Trophoblast cell (in vitro differentiated cells and primary cell): ENCODE measurements at regions not wholly inside any gene's neighbourhood (a gene's known extent, or its start where the extent isn't known, plus 50 kb on each side); places are given as distances from the start of the nearest gene placed in this dataset.

Experiments used
- DNase-seq, 2 donors: peaks; one replicate each; pipeline ENCODE4 v3.0.0-alpha.2; 2016
- H2AFZ ChIP-seq: 2 replicates; pipeline ENCODE4 v1.6.1; 2013; ENCODE audit warnings: low read length, moderate library complexity, mild to moderate bottlenecking; ENCODE audit not compliant: insufficient read depth, poor library complexity
- H2AK5ac ChIP-seq: 2 replicates; pipeline ENCODE4 v1.6.1; 2013; ENCODE audit warnings: mild to moderate bottlenecking, low read length
- H2BK120ac ChIP-seq: 2 replicates; pipeline ENCODE4 v1.6.1; 2013; ENCODE audit warnings: low read length, mild to moderate bottlenecking, moderate library complexity; ENCODE audit not compliant: insufficient read depth, poor library complexity
- H2BK12ac ChIP-seq: 2 replicates; pipeline ENCODE4 v1.6.1; 2013; ENCODE audit warnings: mild to moderate bottlenecking, low read length, moderate library complexity
- H2BK5ac ChIP-seq: 2 replicates; pipeline ENCODE4 v1.6.1; 2013; ENCODE audit warnings: low read length, low read depth, moderate library complexity, mild to moderate bottlenecking; ENCODE audit not compliant: poor library complexity
- H3K14ac ChIP-seq: 2 replicates; pipeline ENCODE4 v1.6.1; 2013; ENCODE audit warnings: mild to moderate bottlenecking, low read length
- H3K18ac ChIP-seq: 2 replicates; pipeline ENCODE4 v1.6.1; 2013; ENCODE audit warnings: mild to moderate bottlenecking, low read length
- H3K23ac ChIP-seq: 2 replicates; pipeline ENCODE4 v1.6.1; 2013; ENCODE audit warnings: low read length
- H3K27ac ChIP-seq: 2 replicates; pipeline ENCODE4 v1.5.1; 2013; ENCODE audit warnings: low read depth, mild to moderate bottlenecking, inconsistent platforms, low read length, moderate library complexity
- H3K27me3 ChIP-seq: 2 replicates; pipeline ENCODE4 v1.6.1; 2013; ENCODE audit warnings: inconsistent platforms, mild to moderate bottlenecking, low read length, moderate library complexity; ENCODE audit not compliant: insufficient read depth
- H3K36me3 ChIP-seq, 2 experiments: 1 replicate in 1 of 2; 2 replicates in 1 of 2; pipeline ENCODE4 v1.6.1; 2013; ENCODE audit warnings: low read length in 2 of 2, mild to moderate bottlenecking in 2 of 2, moderate library complexity in 1 of 2; ENCODE audit not compliant: insufficient read depth in 2 of 2, control insufficient read depth in 1 of 2
- H3K4ac ChIP-seq: 2 replicates; pipeline ENCODE4 v1.6.1; 2013; ENCODE audit warnings: low read depth, mild to moderate bottlenecking, low read length, moderate library complexity
- H3K4me1 ChIP-seq, 2 experiments: 1 replicate in 1 of 2; 2 replicates in 1 of 2; pipeline ENCODE4 v1.6.1; 2013; ENCODE audit warnings: low read length in 2 of 2, mild to moderate bottlenecking in 2 of 2, moderate library complexity in 1 of 2; ENCODE audit not compliant: insufficient read depth in 2 of 2, control insufficient read depth in 1 of 2
- H3K4me2 ChIP-seq: 2 replicates; pipeline ENCODE4 v1.6.1; 2013; ENCODE audit warnings: inconsistent platforms, mild to moderate bottlenecking, low read length, moderate library complexity
- H3K4me3 ChIP-seq: 2 replicates; pipeline ENCODE4 v1.5.1; 2013; ENCODE audit warnings: mild to moderate bottlenecking, low read depth, low read length, inconsistent platforms
- H3K79me1 ChIP-seq: one replicate; pipeline ENCODE4 v1.6.1; 2013; ENCODE audit warnings: low read length
- H3K79me2 ChIP-seq: 2 replicates; pipeline ENCODE4 v1.6.1; 2013; ENCODE audit warnings: low read length, mild to moderate bottlenecking; ENCODE audit not compliant: control insufficient read depth, insufficient read depth, poor library complexity
- H3K9ac ChIP-seq: 2 replicates; pipeline ENCODE4 v1.6.1; 2013; ENCODE audit warnings: mild to moderate bottlenecking, low read length
- H3K9me3 ChIP-seq: 2 replicates; pipeline ENCODE4 v1.6.1; 2013; ENCODE audit warnings: low read depth, mild to moderate bottlenecking, control low read depth, inconsistent platforms, low read length; ENCODE audit not compliant: insufficient read depth
- H4K12ac ChIP-seq: 2 replicates; pipeline ENCODE4 v1.6.1; 2013; ENCODE audit warnings: low read depth, mild to moderate bottlenecking, low read length, moderate library complexity
- H4K8ac ChIP-seq: 2 replicates; pipeline ENCODE4 v1.6.1; 2013; ENCODE audit warnings: low read depth, mild to moderate bottlenecking, low read length, moderate library complexity
- H4K91ac ChIP-seq: one replicate; pipeline ENCODE4 v1.6.1; 2013; ENCODE audit warnings: low read depth, mild to moderate bottlenecking, low read length, moderate library complexity
- WGBS: extraction: QIAGEN DNeasy Blood & Tissue Kit; methylation state at CpG from one replicate; pipeline ENCODE4 v1.1.7; 2013; ENCODE audit warnings: missing lambda C conversion rate; ENCODE audit not compliant: insufficient read length, insufficient coverage; ENCODE audit errors: extremely low coverage; 5-methylcytosine and 5-hydroxymethylcytosine counted together

DNA sequence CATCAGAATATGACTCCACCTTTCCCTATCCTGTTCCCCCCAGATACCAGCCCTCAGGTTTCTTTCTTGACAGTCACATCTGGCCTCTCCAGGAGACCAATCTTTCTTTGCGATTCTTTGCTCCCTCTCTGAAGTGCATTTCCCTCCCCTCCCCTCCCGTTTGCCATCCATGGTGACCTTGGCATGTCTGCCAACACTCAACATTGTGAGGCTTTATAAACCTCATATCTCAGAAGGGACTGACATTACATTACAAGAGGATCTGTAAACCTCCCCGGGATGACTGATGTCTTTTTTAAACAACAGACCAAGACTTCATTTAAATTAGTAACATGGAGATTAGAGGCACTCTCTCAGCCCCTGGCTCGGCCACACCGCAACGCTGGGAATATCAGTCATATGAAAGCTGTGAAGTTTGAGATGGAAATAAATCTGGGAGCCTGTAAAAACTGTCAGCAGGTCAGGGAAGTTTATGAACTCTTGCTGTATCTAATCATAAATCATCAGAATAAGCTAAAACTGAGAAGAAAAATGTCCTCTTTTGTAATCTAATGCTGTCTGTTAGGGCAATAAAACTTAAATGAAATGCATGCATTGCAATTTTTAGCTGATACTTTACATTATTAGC lies 401.7 kb upstream of the PROX1 start:
- no peak for DNase-seq
- no peaks in the 10 kb centered on the region for H3K79me2 ChIP-seq
- H3K14ac ChIP-seq = no peak overlapping the region
- H4K12ac ChIP-seq = no peak overlapping the region
- no peak overlapping the region for H2AK5ac ChIP-seq
- H3K18ac ChIP-seq = no peak overlapping the region
- H2BK120ac ChIP-seq = no peak overlapping the region
- no peaks in the 10 kb centered on the region for H3K27me3 ChIP-seq
- H3K4me2 ChIP-seq = no peak overlapping the region
- no peak overlapping the region for H4K91ac ChIP-seq
- H3K9ac ChIP-seq = no peak overlapping the region
- no peak overlapping the region for H2BK5ac ChIP-seq
- H4K8ac ChIP-seq = no peak overlapping the region
- no peak overlapping the region for H2BK12ac ChIP-seq
- H3K79me1 ChIP-seq = no peaks in the 10 kb centered on the region
- no peak overlapping the region for H3K4me3 ChIP-seq
- no peak overlapping the region for H2AFZ ChIP-seq
- no peak overlapping the region for H3K4ac ChIP-seq
- H3K27ac ChIP-seq = no peak overlapping the region
- H3K9me3 ChIP-seq = no peaks in the 10 kb centered on the region
- no peaks in the 10 kb centered on the region for H3K4me1 ChIP-seq
- no peaks in the 10 kb centered on the region for H3K36me3 ChIP-seq
- no peak overlapping the region for H3K23ac ChIP-seq
- WGBS = no CpG with 5 or more reads among the region's 6 CpGs

DNA sequence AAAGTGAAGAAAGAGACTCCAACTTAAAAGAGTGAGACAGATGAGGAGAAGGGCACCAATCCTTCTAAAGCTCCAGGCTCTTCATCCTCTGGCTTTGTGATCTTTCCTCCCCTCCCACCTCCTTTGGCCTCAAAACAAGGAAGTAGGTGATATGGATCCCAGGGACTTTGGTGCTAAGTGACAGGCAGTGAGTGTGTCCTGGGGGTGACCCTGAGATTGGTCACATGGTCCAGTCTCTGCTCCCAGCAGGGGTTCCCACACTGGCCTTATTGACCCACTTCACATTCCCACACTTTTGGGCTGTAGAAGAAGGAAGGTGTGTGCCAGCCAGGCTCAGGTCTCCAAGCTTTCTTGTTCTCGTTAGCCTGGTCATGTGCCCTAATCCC lies 401.2 kb upstream of the PROX1 start:
- Histone ChIP-seq H3K9me3 (no peaks in the 10 kb centered on the region), H3K4me2 (no peak overlapping the region), H3K79me1 (no peaks in the 10 kb centered on the region), H2BK5ac (no peak overlapping the region), H3K27ac (no peak overlapping the region), H2AFZ (no peak overlapping the region), H3K27me3 (no peaks in the 10 kb centered on the region), H3K9ac (no peak overlapping the region), H3K36me3 (no peaks in the 10 kb centered on the region), H3K79me2 (no peaks in the 10 kb centered on the region), H4K8ac (no peak overlapping the region), H4K91ac (no peak overlapping the region), H3K4ac (no peak overlapping the region), H3K4me1 (no peaks in the 10 kb centered on the region), H3K14ac (no peak overlapping the region), H2BK120ac (no peak overlapping the region), H2BK12ac (no peak overlapping the region), H3K18ac (no peak overlapping the region), H3K23ac (no peak overlapping the region), H3K4me3 (no peak overlapping the region), H4K12ac (no peak overlapping the region), H2AK5ac (no peak overlapping the region)
- WGBS = no CpG with 5 or more reads among the region's 1 CpG
- no peak for DNase-seq

DNA sequence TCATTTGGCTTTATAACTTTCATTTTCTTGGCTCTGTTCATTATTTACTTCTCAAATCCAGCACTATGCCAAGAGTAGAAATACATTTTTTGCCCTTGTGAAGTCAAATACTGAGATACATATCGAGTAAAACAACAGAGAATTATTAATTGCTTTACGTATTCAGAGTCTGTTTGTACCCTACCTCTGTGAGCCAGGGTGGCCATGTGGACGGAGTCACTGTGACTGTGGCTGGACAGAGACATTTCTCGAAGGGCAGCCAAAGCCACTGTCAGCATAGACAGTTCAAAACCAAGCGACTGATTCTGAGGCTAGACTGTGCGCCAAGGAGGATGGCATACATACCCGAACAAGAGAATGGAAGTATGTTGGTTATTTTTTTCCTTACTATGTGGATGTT lies 391.0 kb upstream of the PROX1 start:
- Histone ChIP-seq H2AK5ac (no peak overlapping the region), H3K4ac (no peak overlapping the region), H3K79me1 (no peaks in the 10 kb centered on the region), H3K14ac (no peak overlapping the region), H4K8ac (no peak overlapping the region), H3K27me3 (no peaks in the 10 kb centered on the region), H3K4me2 (no peak overlapping the region), H2AFZ (no peak overlapping the region), H3K18ac (no peak overlapping the region), H3K9ac (no peak overlapping the region), H2BK12ac (no peak overlapping the region), H4K91ac (no peak overlapping the region), H2BK120ac (no peak overlapping the region), H3K36me3 (no peaks in the 10 kb centered on the region), H3K79me2 (no peaks in the 10 kb centered on the region), H3K4me1 (no peaks in the 10 kb centered on the region), H2BK5ac (no peak overlapping the region), H3K4me3 (no peak overlapping the region), H3K23ac (no peak overlapping the region), H3K9me3 (no peaks in the 10 kb centered on the region), H4K12ac (no peak overlapping the region), H3K27ac (no peak overlapping the region)
- no CpG with 5 or more reads among the region's 7 CpGs for WGBS
- no peak for DNase-seq

DNA sequence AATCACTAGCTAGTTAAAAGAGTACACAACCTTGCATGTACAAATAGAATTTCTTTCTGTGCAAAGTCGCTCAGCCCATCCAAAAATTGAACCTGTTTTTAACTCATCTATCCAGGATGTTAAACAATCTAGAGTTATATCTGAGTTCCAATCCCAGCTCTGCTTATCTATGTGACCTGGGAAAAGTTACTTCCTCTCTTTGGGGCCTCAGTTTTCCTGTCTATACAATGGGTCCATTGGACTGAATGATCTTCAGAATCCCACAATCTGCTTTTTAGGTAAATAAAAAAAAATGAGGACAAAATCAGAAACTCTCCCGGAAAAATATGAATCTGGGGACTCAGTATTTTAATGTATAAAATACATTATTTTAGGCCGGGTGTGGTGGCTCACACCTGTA lies 389.5 kb upstream of the PROX1 start:
- Histone ChIP-seq H2AFZ (no peak overlapping the region), H4K8ac (no peak overlapping the region), H3K14ac (no peak overlapping the region), H3K27me3 (no peaks in the 10 kb centered on the region), H2BK12ac (no peak overlapping the region), H3K4me3 (no peak overlapping the region), H3K18ac (no peak overlapping the region), H3K36me3 (no peaks in the 10 kb centered on the region), H3K79me1 (no peaks in the 10 kb centered on the region), H3K9ac (no peak overlapping the region), H3K79me2 (no peaks in the 10 kb centered on the region), H3K27ac (no peak overlapping the region), H3K4ac (no peak overlapping the region), H4K12ac (no peak overlapping the region), H3K23ac (no peak overlapping the region), H3K4me2 (no peak overlapping the region), H2BK120ac (no peak overlapping the region), H3K9me3 (no peaks in the 10 kb centered on the region), H3K4me1 (no peaks in the 10 kb centered on the region), H2AK5ac (no peak overlapping the region), H4K91ac (no peak overlapping the region), H2BK5ac (no peak overlapping the region)
- no CpG with 5 or more reads among the region's 3 CpGs for WGBS
- DNase-seq = no peak
